NT2/D1 (cell line): ENCODE measurements at regions not wholly inside any gene's neighbourhood (a gene's known extent, or its start where the extent isn't known, plus 50 kb on each side); places are given as distances from the start of the nearest gene placed in this dataset.

ENCODE experiments used
- SUZ12 ChIP-seq: IDR thresholded peaks from 2 replicates; pipeline ENCODE4 v1.6.1; 2011; ENCODE audit not compliant: insufficient read length, insufficient read depth; ENCODE audit errors: extremely low read depth
- YY1 ChIP-seq: IDR thresholded peaks from 2 replicates; pipeline ENCODE4 v1.6.1; 2011; ENCODE audit not compliant: insufficient read length, insufficient read depth
- ZNF274 ChIP-seq: IDR thresholded peaks from 2 replicates; pipeline ENCODE4 v1.6.1; 2011; ENCODE audit warnings: mild to moderate bottlenecking, low read depth, low read length

- TF ChIP-seq YY1 = no peak
- no peak for TF ChIP-seq SUZ12
- no peak for TF ChIP-seq ZNF274
Measured at GRCh38 chr16:60180609-60181008, 1446.5 kb upstream of the GOT2 start.
